ENCODE measurements at regions not wholly inside any gene's neighbourhood (a gene's known extent, or its start where the extent isn't known, plus 50 kb on each side); places are given as distances from the start of the nearest gene placed in this dataset.

- dilution Hi-C loops (cut with MboI; ENCODE audit: extremely low pct_ligation_motif_present, low sequenced_read_pairs), result no loop called here
- POLR2A ChIA-PET, result no interaction called here
- TF ChIP-seq GATA2 (IDR thresholded peaks at IDR 0.05; ENCODE audit: insufficient read depth, insufficient read length, low read depth, low read length) (no peak), MAX (IDR thresholded peaks at IDR 0.05; ENCODE audit: insufficient read depth, insufficient read length) (no peak), JUN (IDR thresholded peaks at IDR 0.05; ENCODE audit: borderline replicate concordance, insufficient read depth, insufficient read length, low read depth) (no peak), POLR2A (IDR thresholded peaks at IDR 0.05; ENCODE audit: low read depth, low read length) (no peak), FOS (IDR thresholded peaks at IDR 0.05; ENCODE audit: borderline replicate concordance, insufficient read depth, low read length) (no peak), EZH2 (IDR thresholded peaks at IDR 0.05; ENCODE audit: borderline replicate concordance, low read depth, low read length, severe bottlenecking) (no peak), POLR2AphosphoS5 (IDR thresholded peaks at IDR 0.05; ENCODE audit: insufficient read depth, low read depth, low read length) (no peak), MYC (IDR thresholded peaks at IDR 0.05; ENCODE audit: low read depth, low read length) (no peak)
- TF ChIP-seq, protein P1, sequence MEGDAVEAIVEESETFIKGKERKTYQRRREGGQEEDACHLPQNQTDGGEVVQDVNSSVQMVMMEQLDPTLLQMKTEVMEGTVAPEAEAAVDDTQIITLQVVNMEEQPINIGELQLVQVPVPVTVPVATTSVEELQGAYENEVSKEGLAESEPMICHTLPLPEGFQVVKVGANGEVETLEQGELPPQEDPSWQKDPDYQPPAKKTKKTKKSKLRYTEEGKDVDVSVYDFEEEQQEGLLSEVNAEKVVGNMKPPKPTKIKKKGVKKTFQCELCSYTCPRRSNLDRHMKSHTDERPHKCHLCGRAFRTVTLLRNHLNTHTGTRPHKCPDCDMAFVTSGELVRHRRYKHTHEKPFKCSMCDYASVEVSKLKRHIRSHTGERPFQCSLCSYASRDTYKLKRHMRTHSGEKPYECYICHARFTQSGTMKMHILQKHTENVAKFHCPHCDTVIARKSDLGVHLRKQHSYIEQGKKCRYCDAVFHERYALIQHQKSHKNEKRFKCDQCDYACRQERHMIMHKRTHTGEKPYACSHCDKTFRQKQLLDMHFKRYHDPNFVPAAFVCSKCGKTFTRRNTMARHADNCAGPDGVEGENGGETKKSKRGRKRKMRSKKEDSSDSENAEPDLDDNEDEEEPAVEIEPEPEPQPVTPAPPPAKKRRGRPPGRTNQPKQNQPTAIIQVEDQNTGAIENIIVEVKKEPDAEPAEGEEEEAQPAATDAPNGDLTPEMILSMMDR (IDR thresholded peaks at IDR 0.05; ENCODE audit: extremely low read depth in 1 of 2, insufficient read depth in 1 of 2, low read depth in 1 of 2, low read length in 2 of 2), result no peak
- H4K20me1 ChIP-seq (replicated peaks; ENCODE audit: control insufficient read depth, extremely low read depth, insufficient read depth, low read length), result no peaks in the 10 kb centered on the region
- no peaks in the 10 kb centered on the region for H3K4me1 ChIP-seq (ENCODE audit: control insufficient read depth, extremely low read depth, insufficient read depth, low read length)
- H3K79me2 ChIP-seq (ENCODE audit: control insufficient read depth, insufficient read depth, low read length), result no peaks in the 10 kb centered on the region
- no TSS peak for BruUV-seq (replicated peaks)
- no peaks in the 10 kb centered on the region for H3K9me3 ChIP-seq (replicated peaks; ENCODE audit: control insufficient read depth, insufficient read depth, low read length)
- H3K27me3 ChIP-seq (ENCODE audit: control insufficient read depth in 2 of 2, insufficient read depth in 2 of 2, low read length in 2 of 2), result no peaks in the 10 kb centered on the region
- no peak overlapping the region for H3K4me2 ChIP-seq (ENCODE audit: insufficient read depth, low read length)
- DNase-seq (ENCODE audit: low read depth, low spot score), result no peak
- no peaks in the 10 kb centered on the region for H3K9me1 ChIP-seq (replicated peaks; ENCODE audit: control insufficient read depth, extremely low read depth, insufficient read depth, low read length)
- CTCF ChIA-PET, result interaction anchor here (2.4 to 3.0 kb wide), 3 partner anchors 181 to 496 kb away, joined by 8 to 28 read pairs (median 13); partner anchors contain the start of gene NR2F1-AS1
- no peak overlapping the region for H3K4me3 ChIP-seq (replicated peaks in 1 of 3; ENCODE audit: insufficient read depth in 1 of 3, low read depth in 1 of 3, low read length in 3 of 3)
- intact Hi-C loops (cut with micrococcal nuclease), result no loop called here
- no peak overlapping the region for H2AFZ ChIP-seq (ENCODE audit: low read depth, low read length)
- H3K36me3 ChIP-seq (ENCODE audit: control insufficient read depth in 2 of 2, extremely low read depth in 1 of 2, insufficient read depth in 2 of 2, low read length in 2 of 2), result no peaks in the 10 kb centered on the region
- no peak for FAIRE-seq
- H3K27ac ChIP-seq (ENCODE audit: insufficient read depth, low read depth, low read length), result no peak overlapping the region
- H3K9ac ChIP-seq (replicated peaks; ENCODE audit: extremely low read depth, insufficient read depth, low read length), result no peak overlapping the region
These were observed 490.3 kb downstream of the NR2F1-AS1 start for GRCh38 chr5:93090698-93091097.

Data from endothelial cell of umbilical vein (primary cell).